NCI-H1694 (cell line): ENCODE measurements at regions not wholly inside any gene's neighbourhood (a gene's known extent, or its start where the extent isn't known, plus 50 kb on each side); places are given as distances from the start of the nearest gene placed in this dataset.

Experiments used
- DNase-seq: peaks from one replicate; lab custom pipeline; 2025; lab: John Stamatoyannopoulos, UW

DNA sequence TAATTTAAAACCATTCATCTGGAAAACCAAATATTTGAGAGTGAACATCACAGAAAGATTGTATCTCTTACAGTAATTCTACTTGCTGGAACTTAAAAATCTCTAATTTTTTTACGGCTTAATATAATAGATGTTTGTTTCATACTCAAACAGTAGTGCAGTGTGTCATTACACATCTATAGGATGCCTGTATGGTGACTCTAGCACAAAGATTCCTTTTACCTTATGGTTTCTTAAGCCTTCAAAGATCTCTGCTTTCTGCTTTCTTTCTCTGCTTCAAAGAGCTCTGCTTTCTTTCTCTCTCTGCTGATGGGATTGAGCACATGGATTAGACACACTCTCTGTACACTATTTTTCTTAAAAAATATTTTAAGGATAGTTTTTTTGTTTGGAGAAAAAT, 374.0 kb upstream of the CDH9 start:
- DNase-seq = no peak

DNA sequence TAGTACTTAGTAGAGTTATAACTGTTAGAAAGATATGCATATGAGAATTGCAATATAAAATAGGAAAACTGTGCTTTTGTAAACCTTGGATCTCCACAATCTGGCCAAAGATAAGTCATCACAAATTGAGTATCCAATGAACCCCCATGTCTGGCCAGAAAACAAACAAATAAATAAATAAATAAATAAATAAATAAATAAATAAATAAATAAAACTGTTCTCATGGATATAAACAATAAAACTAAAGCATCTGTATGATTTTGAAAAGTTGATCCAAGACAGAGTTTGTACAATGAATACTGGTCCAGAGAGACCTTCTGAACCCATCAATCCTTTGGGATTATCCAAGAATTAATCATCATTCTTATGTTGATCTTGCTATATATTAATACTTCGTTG, 367.6 kb upstream of the CDH9 start:
- no peak for DNase-seq

DNA sequence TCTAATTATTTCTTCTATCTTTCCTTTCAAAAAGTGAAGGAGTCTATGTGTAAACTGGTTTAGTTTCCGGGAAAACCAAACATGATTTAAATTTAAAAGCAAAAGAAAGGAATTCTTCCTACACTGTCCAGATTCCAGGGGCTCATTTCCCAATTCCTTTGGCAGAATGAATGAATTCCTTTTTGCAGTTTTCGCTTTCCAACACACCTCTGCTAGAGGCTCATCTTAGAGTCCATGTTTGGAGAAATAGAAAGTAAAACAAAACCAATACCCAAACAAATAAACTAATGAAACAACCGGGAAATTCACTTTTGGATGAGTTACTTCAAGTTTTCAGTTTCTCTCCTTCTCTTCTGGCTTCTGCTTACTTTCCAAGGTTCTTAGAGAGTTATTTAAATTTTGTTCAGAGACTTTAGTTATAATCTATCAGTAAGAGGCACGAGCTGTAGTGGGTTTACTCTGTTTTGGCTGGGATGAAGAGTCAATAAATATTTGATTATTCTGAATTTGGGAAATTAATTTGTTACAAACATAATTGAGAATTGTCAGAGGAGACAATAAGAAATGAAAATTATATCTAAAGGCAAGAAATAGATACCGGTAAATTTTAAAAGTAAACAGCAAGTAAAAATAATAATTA, 365.0 kb upstream of the CDH9 start:
- no peak for DNase-seq

DNA sequence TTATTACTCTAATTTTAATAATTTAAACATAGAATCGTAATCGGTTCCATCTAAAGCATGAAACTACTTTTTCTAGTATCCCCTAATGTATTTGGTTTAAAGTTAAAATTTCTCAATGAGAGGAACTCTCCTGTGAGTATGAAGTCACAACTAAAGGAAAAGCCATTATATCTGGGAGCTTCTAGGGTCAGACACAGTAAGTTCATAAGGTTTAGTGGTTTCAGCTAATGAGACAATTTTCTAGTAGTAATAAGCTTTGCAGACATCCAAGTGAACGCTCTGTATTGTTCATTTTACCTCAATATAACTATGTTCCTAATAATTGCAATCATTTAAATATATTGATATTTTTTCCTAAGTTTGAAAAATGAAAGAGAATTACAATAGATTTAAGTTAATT, 364.4 kb upstream of the CDH9 start:
- DNase-seq = no peak

DNA sequence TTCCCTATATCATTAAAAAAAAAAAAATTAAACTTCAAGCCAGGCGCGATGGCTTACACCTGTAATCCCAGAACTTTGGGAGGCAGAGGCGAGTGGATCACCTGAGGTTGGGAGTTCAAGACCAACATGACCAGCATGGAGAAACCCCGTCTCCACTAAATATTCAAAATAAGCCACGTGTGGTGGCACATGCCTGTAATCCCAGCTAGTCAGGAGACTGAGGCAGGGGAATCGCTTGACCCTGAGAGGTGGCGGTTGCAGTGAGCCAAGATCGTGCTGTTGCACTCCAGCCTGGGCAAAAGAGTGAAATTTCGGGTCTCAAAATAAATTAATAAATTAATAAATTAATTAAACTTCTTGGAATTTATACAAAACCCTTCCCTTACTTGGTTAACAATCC, 358.6 kb upstream of the CDH9 start:
- no peak for DNase-seq

DNA sequence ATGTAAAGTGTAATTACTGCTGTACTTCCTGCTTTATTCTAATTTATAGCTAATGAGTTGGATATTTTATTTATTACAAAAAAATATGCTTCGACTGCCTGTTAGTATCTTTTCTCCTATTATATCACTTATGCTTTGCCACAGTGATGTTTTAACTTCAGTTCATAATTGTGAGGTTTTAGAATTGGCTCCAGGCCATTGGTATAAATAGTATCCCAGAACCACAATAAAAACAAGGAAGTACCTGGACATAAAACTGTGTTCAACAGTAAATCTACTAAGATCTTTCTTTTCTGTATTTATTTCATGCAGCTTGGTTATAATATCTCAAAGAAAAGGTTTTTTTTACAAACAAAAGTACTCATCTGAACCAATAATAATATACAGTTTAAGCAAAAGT, 354.3 kb upstream of the CDH9 start:
- DNase-seq = no peak

DNA sequence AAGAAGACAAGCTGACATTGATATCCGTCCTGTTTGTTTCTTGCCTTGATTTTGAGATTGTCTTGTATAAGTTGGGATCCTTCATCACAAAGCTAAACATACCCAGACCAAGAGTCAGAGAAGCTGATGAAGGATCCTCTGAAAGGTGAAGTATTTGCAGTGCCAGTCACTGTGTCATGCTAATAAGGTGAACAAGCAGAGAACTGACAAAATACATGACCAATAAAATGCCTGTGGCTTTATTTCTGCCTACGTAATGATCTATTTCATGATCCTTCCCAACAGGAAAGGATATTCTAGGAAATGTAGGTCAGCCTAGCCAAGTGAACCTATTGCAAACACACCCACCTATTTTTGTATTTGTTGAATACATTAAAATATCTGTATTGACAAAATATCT, 351.3 kb upstream of the CDH9 start:
- no peak for DNase-seq

DNA sequence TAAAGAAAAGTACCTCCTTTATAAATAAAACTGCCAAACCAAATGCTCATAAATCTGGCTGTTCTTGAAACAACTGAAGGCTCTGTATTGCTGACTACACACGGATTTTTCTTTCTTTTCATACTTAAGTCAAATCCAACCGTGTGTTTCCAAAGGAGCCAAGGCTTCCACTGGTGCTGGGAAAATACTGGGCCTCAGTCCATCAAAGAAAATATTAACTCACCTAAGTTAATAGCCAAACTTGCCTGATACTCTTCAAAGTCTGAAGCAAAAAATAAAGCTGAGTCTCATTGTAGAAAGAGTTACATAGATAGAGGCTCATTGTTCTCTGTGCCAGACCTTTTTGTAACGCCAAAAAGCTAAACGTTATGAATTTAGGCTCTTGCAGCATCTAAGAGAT, 350.4 kb upstream of the CDH9 start:
- DNase-seq = no peak

DNA sequence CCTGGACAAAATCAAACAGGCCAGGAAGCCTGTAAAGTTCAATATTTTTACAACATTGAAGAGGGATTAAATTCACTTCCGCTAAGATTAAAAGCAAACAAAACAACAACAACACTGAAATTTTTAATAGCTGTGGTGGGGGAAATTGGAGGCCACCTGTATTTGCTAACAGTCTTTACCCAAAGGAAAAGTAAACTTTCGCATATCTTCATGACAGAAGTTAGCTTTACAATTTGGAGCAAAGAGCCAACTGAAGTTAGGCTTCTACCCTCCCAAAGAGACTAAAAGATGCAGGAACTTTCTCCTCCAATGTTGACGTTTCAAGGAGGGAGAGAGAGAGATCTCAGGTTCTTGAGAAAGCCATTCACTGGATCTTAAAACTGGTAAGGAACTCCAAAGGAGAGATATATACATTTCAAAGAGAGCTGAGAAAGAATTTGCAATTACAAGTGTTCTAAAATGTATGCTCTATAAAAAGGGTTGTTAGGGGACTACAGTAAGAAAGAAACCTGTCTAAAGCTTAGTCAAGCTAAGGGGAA, 349.2 kb upstream of the CDH9 start:
- DNase-seq = no peak

DNA sequence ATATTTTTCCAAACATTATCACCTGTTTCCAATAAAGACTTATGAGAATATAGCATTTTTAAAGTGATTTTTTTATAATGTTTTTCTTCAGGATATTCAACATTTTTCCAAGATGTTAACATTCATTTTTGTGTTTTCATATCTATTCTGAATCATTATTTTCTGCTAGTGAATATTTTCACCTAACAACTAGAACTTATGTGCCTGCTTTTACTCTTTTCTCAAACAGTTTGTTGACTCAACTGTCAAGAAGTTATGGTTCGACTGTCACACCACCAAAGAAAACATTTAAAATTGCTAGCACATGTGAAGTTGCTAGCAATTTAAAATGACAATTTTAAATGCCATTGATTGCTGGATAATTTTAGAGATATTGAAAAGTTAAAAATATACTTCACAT, 343.3 kb upstream of the CDH9 start:
- no peak for DNase-seq

DNA sequence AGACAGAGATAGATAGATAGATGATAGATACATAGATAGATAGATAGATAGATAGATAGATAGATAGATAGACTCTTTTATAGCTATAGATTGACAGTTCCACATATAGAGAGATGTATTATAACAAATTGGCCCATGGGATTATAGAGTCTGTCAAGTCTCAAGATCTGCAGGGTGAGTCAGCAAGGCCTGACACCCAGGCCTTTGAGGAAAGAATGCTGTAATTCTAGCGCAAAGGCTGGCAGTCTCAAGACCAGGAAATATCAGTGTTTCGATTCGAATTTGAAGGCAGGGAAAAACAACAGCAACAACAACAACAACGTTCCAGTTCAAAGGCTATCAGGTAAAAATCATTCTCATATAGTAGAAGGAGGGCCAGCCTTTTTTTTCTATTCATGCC, 339.2 kb upstream of the CDH9 start:
- no peak for DNase-seq

DNA sequence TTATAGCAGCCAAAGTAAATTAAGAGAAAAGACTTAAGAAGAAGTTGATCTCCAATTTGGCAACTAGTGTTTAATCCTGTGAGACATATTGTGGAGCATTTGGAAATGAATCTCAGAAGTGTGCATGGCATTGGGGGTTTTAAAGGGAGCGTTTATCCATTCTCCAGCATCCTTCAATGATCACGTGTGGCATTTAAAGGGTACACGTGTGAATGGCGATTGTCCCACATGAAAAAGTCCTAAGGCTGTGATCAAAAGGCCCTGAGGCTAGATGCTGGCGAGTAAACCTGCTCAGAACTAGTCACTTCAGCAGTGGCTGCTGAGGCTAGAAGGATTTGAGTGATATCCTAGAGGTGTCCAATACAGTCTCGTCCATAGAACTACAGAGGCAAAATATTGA, 315.6 kb upstream of the CDH9 start:
- no peak for DNase-seq

DNA sequence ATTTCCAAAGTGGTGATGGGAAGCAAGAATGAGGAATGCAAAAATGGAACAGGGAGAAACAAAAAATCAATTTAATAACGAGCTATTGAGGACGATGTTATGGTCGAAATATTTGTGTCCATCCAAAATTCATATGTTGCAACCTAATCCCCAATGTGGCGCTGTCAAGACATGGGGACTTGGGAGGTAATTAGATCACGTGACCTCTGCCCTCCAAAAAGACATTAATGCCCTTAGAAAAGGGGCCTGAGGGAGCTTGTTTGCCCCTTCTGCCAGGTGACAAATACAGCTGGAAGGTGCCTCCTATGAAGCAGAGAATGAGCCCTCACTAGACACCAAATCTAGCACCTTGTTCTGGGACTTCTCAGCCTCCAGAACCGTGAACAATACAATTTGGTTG, 315.2 kb upstream of the CDH9 start:
- DNase-seq = no peak

DNA sequence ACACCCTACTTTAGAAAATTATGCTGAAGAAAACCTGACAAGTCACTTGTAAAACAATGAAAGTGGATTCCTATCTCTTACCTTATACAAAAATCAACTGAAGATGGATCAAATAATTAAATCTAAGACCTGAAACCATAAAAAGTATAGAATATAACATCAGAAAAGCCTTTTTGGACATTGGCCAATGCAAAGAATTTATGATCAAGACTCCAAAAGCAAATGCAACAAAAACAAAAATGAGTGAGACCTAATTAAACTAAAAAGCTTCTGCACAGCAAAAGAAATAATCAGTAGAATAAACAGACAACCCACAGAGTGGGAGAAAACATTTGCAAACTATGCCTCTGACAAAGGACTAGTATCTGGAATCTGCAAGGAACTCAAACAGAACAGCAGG, 303.0 kb upstream of the CDH9 start:
- DNase-seq = no peak

DNA sequence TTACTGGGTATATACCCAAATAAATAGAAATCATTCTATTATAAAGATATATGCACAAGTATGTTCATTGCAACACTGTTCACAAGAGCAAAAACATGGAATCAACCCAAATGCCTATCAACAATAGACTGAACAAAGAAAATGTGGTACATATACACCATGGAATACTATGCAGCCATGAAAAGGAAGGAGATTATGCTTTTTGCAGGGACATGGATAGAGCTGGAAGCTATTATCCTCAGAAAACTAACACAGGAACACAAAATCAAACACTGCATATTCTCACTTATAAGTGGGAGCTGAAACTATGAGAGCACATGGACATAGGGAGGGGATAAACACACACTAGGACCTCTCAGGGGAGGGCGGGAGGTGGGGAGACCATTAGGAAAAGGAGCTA, 298.4 kb upstream of the CDH9 start:
- DNase-seq = no peak

DNA sequence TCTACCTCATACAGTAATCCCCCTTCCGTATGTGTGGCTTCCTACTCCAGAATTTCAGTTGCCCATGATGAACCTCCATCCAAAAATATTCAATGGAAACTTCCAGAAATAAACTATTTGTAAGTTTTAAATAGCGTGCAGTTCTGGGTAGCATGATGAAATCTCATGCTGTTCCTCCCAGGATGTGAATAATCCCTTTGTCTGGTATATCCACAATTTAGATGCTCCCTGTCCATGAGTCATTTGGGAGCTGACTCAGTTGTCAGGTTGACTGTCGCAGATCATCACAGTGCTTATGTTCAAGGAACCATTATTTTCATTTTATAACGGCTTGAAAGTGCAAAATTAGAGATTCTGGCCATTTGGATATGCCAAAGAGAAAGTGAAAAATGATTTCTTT, 290.1 kb upstream of the CDH9 start:
- no peak for DNase-seq

DNA sequence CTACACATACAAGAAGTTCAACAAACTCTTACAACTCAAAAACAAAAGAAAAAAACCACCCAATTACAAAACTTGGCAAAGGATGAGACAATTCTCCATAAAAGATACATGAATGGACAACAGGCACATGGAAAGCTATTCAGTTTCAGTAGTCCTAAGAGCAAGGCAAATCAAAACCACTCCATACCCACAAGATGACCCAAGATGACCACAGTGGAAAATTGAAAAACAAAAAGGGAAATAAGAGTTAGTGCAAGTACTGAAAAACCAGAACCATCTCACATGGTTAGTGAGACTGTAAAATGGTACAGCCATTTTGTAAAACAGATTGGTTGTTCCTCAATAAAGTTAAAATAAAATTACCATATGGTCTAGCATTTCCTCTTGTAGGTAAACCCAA, 287.1 kb upstream of the CDH9 start:
- no peak for DNase-seq

DNA sequence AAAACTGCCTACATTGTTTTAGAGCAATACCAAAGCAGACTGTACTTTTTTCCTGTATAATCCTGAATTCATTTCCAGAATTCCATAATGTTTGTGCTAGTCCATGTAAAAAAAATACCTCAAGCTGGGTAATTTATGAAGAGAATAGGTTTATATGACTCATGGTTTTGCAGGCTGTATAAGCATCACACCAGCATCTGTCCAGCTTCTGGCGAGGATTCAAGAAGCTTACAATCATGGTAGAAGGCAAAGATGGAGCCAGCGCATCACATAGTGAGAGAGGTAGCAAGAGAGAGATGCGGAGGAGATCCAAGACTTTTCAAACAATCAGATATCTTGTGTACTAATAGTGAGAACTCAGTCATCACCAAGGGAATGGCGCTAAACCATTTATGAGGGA, 280.3 kb upstream of the CDH9 start:
- no peak for DNase-seq

DNA sequence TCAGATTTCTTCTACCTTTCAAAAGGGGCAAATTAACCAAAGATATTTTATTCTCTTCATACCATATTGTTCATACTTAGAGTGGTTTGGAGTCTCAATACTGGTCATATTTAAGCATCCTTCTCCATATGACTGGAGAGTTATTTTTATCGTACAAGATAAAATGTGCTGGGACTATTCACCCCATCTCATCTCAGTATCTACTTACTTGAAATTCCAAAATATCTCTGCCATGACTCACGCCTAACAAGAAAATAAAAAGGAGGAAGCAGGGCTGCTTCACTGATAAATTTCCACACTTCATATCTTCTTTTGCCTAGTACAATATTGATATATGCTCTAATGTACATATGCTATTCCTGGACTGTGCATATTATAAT, 277.9 kb upstream of the CDH9 start:
- no peak for DNase-seq

DNA sequence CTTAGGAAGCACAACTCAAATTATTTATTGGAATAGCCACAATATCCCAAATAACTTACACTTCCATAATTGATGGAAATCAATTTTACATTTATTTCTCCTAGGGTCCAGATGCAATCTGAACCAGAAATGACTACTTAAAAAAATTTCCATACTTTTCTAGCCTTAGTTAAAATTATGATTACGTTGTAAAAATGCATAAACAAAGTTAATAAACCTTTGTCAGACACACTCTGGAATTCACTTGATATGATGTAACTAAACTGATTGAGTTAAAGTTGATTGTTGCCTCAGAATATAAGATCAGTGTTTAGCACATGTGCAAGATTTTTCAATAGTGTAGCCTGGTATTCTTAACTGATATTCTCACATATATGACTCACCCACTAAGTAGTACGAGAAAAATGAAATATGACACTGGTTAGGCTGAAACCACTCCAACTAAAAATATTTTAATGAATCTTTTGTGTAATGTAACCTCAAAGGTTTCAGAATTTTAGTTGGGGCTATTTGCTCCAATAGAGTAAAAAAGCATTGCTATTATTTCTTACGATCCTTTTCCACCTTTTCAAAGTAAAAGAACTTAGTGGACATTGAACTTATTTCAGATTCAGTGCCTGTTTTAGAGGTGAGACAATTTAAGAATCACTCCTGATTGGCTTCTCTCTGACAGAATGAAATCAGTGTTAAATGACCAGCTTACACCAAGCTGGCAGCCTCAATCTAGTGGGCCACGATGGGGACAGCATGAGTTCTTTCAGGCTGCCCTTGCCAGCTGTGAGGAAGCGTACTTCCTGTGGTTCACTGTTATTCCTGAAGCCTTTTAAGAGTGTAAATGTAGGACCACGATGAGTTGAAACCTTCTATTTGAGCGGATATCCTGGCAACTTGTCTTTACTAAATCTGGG, 277.2 kb upstream of the CDH9 start:
- no peak for DNase-seq

DNA sequence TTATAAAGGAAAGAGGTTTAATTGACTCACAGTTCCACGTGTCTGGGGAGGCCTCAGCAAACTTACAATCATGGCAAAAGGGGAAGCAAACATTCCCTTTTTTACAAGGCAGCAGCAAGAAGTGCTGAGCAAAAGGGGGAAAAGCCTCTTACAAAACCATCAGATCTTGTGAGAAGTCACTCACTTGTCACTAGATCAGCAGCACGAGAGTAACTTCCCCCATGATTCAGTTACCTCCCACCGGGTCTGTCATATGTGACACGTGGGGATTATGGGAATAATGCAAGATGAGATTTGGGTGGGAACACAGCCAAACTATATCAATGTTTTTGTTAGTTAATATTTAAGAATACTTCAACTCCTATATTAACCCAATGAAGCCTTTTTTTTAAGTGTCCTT, 275.2 kb upstream of the CDH9 start:
- no peak for DNase-seq

DNA sequence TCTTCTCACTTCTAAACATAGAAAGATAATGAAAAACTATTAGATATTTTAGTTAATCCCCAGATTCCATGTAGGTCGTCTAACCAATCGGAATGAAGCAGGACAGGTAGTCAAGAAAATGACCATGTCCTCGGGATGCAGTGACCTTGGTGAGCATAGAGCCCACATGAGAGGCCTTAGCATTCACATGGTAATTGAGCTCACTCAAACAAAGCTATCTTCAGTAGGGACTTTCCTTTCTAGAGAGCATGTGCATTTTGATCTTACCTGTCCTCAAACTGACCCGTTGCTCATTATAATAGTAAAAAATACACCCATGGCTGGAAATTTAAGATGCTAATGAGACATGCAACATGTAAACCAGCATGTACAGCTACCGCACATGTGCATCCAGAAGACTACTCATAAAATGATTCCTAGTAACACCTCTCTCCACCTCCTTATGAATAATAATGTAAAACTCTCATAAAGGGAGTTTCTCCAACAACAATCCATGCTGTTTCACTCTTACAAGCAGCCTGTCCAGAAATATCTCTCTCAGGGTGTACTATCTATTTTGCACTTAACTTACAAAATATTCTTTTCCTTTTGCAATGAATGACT, 274.0 kb upstream of the CDH9 start:
- DNase-seq = no peak

DNA sequence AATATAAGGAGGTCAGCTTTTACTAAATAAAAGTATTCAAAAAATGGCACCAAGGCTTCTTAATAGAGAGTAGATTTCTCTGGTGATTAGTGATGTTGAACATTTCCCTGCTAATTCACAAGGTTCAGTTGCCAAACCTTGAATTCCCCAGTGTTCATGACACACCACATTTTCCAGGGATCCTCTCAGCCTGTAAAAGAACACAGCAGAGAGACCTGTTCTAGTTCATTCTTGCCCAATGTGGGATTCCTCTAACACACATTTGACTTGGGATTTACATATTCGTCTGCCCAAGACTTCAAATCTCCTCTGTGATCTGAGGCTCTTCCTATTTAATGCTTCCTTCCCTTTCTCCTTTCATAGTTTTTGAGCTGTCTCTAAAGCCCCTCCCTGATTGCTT, 273.2 kb upstream of the CDH9 start:
- no peak for DNase-seq
